ENCODE measurements at regions not wholly inside any gene's neighbourhood (a gene's known extent, or its start where the extent isn't known, plus 50 kb on each side); places are given as distances from the start of the nearest gene placed in this dataset.

DNA sequence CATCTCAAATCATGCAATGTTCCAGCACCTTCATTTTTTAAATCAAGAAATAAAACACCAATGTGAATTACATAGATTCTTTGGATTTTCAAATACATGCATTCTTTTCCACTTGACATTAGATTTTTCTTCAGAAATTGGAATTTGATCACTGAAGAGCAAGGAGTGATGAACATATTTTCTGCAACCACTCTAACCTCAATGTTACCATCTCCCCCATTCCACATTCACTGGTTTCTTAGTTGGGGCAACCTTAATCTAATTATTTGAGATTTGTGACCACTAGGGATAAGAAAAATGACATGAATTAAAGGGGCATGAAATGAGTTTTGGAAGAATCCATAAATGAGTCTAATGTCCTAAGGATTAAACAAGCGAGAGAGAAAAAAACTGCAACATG lies 168.7 kb upstream of the NR5A2 start:
- H3K36me3 Mint-ChIP-seq = peaks cover 0 to 3% (median 0%) of the 10 kb centered on the region in 3 donors
- no peak overlapping the region for H3K4me3 ChIP-seq (ENCODE audit: low read length)
- ChIA-PET POLR2A (no interaction called here), CTCF (no interaction called here)
- no peaks in the 10 kb centered on the region for H3K36me3 ChIP-seq (ENCODE audit: insufficient read depth, low read length)
- no peak for DNase-seq
- no peak overlapping the region for H3K4me3 Mint-ChIP-seq
- H3K9me3 Mint-ChIP-seq = peaks cover 0 to 2% (median 0%) of the 10 kb centered on the region in 5 donors
- peaks cover 5 to 24% of the 10 kb centered on the region in 2 donors for H3K27me3 Mint-ChIP-seq
- H3K27ac Mint-ChIP-seq = no peak overlapping the region
- H3K4me1 Mint-ChIP-seq = peaks cover 0 to 3% (median 0%) of the 10 kb centered on the region in 3 donors
- H3K27ac ChIP-seq (ENCODE audit: low read depth, low read length) = no peak overlapping the region
- H3K4me1 ChIP-seq (ENCODE audit: insufficient read depth, low read length) = no peaks in the 10 kb centered on the region
- no peaks in the 10 kb centered on the region for H3K27me3 ChIP-seq (ENCODE audit: insufficient read depth, low read length, poor library complexity, severe bottlenecking)
- no peaks in the 10 kb centered on the region for H3K9me3 ChIP-seq (ENCODE audit: low read length)

DNA sequence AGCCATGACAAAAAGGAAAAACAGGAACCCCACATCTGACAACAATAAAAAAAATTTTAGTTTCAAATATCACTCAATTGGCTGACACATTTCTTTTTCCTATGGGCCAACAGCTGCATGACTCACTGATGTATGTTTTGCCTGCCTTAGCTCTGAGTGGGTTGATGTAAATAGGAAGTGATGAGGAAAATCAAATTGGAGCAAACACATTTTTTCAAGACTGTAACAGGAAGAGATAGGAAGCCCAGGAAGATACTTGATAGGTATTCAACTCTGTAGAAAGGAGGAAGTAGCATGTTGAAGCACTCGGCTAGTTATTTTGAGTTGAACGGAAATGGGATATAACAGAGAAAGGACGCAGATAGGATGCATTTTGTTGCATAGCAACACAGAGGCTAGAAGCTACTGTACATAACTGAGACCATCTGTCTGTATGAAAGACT lies 168.0 kb upstream of the NR5A2 start:
- no peak overlapping the region for H3K4me3 Mint-ChIP-seq
- H3K36me3 Mint-ChIP-seq = peaks cover 0 to 3% (median 0%) of the 10 kb centered on the region in 3 donors

DNA sequence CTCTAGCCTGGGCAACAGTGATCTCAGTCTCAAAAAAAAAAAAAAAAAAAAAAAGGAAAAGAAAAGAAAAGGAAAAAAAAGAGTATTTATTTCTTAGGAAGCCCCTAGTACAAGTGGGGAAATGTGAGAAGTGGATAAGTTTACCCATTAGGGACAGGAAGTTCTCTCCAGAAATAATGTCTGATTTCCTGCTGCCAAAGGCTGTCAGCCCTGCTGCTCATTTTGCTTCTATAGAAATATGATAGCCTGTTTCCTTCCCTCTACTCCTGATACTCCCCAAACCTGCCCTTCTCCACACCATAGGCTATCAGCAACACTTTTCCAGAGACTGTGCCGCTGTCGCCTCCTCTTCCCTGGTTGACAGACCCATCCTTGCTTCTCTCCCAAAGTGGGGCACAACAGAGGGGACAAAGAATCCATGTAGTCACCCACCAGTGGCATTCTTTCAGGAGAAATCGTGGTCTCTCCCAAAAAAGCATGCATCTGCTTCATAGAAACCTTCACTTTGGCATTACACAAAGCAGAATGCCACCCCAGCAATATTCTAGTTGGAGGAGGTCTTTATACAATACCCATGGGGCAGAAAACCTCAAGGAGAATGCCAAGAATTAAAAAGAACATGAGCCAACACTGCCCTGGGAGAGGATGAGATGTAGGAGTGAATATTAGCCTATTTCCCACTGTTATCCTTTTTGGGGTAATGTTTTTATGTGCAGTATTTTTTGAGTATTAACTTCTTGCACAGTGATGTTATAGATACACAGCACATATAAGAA lies 166.3 kb upstream of the NR5A2 start:
- Mint-ChIP-seq H3K4me3 (no peak overlapping the region), H3K36me3 (peaks cover 0 to 3% (median 0%) of the 10 kb centered on the region in 3 donors), H3K27ac (no peak overlapping the region), H3K9me3 (peaks cover 0 to 2% (median 0%) of the 10 kb centered on the region in 5 donors), H3K27me3 (peaks cover 8 to 25% of the 10 kb centered on the region in 2 donors), H3K4me1 (peaks cover 0 to 3% (median 0%) of the 10 kb centered on the region in 3 donors)
- no peak overlapping the region for H3K27ac ChIP-seq (ENCODE audit: low read depth, low read length)
- no peak overlapping the region for H3K4me3 ChIP-seq (ENCODE audit: low read length)
- no peaks in the 10 kb centered on the region for H3K4me1 ChIP-seq (ENCODE audit: insufficient read depth, low read length)
- POLR2A ChIA-PET = no interaction called here
- no peaks in the 10 kb centered on the region for H3K36me3 ChIP-seq (ENCODE audit: insufficient read depth, low read length)
- no peak for DNase-seq
- no peaks in the 10 kb centered on the region for H3K27me3 ChIP-seq (ENCODE audit: insufficient read depth, low read length, poor library complexity, severe bottlenecking)
- no peaks in the 10 kb centered on the region for H3K9me3 ChIP-seq (ENCODE audit: low read length)
- CTCF ChIA-PET = no interaction called here

More for the DNA sequence above, 168.0 kb upstream of the NR5A2 start:
- Histone ChIP-seq H3K4me1 (ENCODE audit: insufficient read depth, low read length) (no peaks in the 10 kb centered on the region), H3K27me3 (ENCODE audit: insufficient read depth, low read length, poor library complexity, severe bottlenecking) (no peaks in the 10 kb centered on the region), H3K36me3 (ENCODE audit: insufficient read depth, low read length) (no peaks in the 10 kb centered on the region), H3K4me3 (ENCODE audit: low read length) (no peak overlapping the region), H3K9me3 (ENCODE audit: low read length) (no peaks in the 10 kb centered on the region), H3K27ac (ENCODE audit: low read depth, low read length) (no peak overlapping the region)
- Mint-ChIP-seq H3K4me1 (peaks cover 0 to 3% (median 0%) of the 10 kb centered on the region in 3 donors), H3K9me3 (peaks cover 0 to 2% (median 0%) of the 10 kb centered on the region in 5 donors), H3K27me3 (peaks cover 8 to 17% of the 10 kb centered on the region in 2 donors), H3K27ac (no peak overlapping the region)
- ChIA-PET POLR2A (no interaction called here), CTCF (no interaction called here)
- no peak for DNase-seq

DNA sequence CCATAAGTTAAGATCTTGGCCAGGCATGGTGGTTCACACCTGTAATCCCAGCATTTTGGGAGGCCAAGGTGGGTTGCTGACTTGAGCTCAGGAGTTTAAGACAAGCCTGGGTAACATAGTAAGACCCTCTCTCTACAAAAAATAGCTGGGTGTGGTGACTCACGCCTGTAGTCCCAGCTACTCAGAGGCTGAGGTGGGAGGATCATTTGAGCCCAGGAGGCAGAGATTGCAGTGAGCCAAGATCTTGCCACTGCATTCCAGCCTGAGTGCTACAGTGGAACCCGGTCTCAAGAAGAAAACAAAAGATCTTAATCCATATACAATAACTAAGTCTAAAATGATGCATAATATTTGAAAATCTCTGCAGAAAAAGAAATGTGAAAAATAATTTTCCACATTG lies 165.5 kb upstream of the NR5A2 start:
- Mint-ChIP-seq H3K4me1 (peaks cover 0 to 3% (median 0%) of the 10 kb centered on the region in 3 donors), H3K36me3 (peaks cover 0 to 3% (median 0%) of the 10 kb centered on the region in 3 donors), H3K9me3 (peaks cover 0 to 2% (median 0%) of the 10 kb centered on the region in 5 donors), H3K27ac (no peak overlapping the region), H3K27me3 (peaks cover 7 to 31% of the 10 kb centered on the region in 2 donors), H3K4me3 (no peak overlapping the region)
- H3K27me3 ChIP-seq (ENCODE audit: insufficient read depth, low read length, poor library complexity, severe bottlenecking) = no peaks in the 10 kb centered on the region
- POLR2A ChIA-PET = no interaction called here
- H3K4me3 ChIP-seq (ENCODE audit: low read length) = no peak overlapping the region
- H3K27ac ChIP-seq (ENCODE audit: low read depth, low read length) = no peak overlapping the region
- no peaks in the 10 kb centered on the region for H3K9me3 ChIP-seq (ENCODE audit: low read length)
- no peaks in the 10 kb centered on the region for H3K4me1 ChIP-seq (ENCODE audit: insufficient read depth, low read length)
- no peaks in the 10 kb centered on the region for H3K36me3 ChIP-seq (ENCODE audit: insufficient read depth, low read length)
- CTCF ChIA-PET = no interaction called here
- DNase-seq = no peak

DNA sequence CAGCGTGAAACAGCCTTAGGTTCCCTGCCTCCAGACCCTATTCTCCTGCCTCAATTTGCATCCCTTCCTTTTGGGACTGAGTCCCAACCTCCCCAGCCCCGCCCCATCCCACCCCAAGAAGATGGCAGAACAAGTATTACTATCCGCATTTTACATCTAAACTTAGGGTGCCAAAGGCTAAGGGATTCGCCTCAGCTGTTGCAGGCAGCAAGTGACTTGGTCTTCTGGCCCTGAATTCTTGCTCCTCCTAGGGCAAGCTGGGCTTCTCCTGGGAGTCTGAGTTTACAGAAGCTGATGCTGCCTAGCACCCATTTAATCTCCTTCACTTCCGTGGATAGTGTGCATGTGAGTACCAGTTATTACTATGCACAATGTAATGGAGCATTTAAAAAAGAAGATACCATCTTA lies 161.3 kb upstream of the NR5A2 start:
- CTCF ChIA-PET = interaction anchor here (0.8 kb wide), 1 partner anchor 17 kb away, joined by 3 read pairs; no protein-coding TSS in a partner anchor
- H3K27me3 Mint-ChIP-seq = peaks cover 8 to 27% of the 10 kb centered on the region in 2 donors

DNA sequence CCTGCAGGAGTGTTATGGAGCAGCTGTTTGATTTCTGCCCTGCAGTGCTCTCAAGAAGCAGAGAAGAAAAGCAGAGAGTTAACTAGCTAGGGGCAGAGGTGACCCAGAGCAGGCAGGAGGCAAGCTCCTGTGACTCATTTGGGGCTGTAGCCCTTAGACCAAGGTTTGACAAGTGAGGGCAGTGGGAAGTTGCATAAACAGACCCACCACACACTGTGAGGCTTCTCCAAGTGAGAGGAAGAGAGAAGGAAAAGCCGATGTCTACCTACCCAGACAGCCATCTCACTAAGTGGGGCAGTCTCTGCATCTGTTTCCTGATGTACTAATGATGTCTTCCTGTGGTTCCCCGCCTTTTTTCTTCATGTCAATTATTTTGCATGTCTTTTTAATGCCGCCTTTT lies 159.9 kb upstream of the NR5A2 start:
- CTCF ChIA-PET = no interaction called here
- POLR2A ChIA-PET = no interaction called here
- H3K4me3 Mint-ChIP-seq = no peak overlapping the region
- H3K27me3 Mint-ChIP-seq = peaks cover 8 to 25% of the 10 kb centered on the region in 2 donors
- H3K4me1 Mint-ChIP-seq = peaks cover 0 to 4% (median 0%) of the 10 kb centered on the region in 3 donors
- DNase-seq = no peak
- no peak overlapping the region for H3K27ac Mint-ChIP-seq
- H3K27me3 ChIP-seq (ENCODE audit: insufficient read depth, low read length, poor library complexity, severe bottlenecking) = no peaks in the 10 kb centered on the region
- no peaks in the 10 kb centered on the region for H3K9me3 ChIP-seq (ENCODE audit: low read length)
- H3K9me3 Mint-ChIP-seq = peaks cover 0 to 3% (median 0%) of the 10 kb centered on the region in 5 donors
- no peaks in the 10 kb centered on the region for H3K4me1 ChIP-seq (ENCODE audit: insufficient read depth, low read length)
- no peak overlapping the region for H3K4me3 ChIP-seq (ENCODE audit: low read length)
- H3K36me3 Mint-ChIP-seq = no peaks in the 10 kb centered on the region
- no peak overlapping the region for H3K27ac ChIP-seq (ENCODE audit: low read depth, low read length)
- H3K36me3 ChIP-seq (ENCODE audit: insufficient read depth, low read length) = no peaks in the 10 kb centered on the region

More for the DNA sequence above, 161.3 kb upstream of the NR5A2 start:
- Mint-ChIP-seq H3K9me3 (peaks cover 0 to 2% (median 0%) of the 10 kb centered on the region in 5 donors), H3K27ac (no peak overlapping the region), H3K36me3 (no peaks in the 10 kb centered on the region), H3K4me3 (no peak overlapping the region), H3K4me1 (peaks cover 0 to 4% (median 0%) of the 10 kb centered on the region in 3 donors)
- no peak overlapping the region for H3K4me3 ChIP-seq (ENCODE audit: low read length)
- DNase-seq = no peak
- no peaks in the 10 kb centered on the region for H3K36me3 ChIP-seq (ENCODE audit: insufficient read depth, low read length)
- H3K9me3 ChIP-seq (ENCODE audit: low read length) = no peaks in the 10 kb centered on the region
- H3K27me3 ChIP-seq (ENCODE audit: insufficient read depth, low read length, poor library complexity, severe bottlenecking) = no peaks in the 10 kb centered on the region
- H3K4me1 ChIP-seq (ENCODE audit: insufficient read depth, low read length) = no peaks in the 10 kb centered on the region
- POLR2A ChIA-PET = no interaction called here
- H3K27ac ChIP-seq (ENCODE audit: low read depth, low read length) = no peak overlapping the region

DNA sequence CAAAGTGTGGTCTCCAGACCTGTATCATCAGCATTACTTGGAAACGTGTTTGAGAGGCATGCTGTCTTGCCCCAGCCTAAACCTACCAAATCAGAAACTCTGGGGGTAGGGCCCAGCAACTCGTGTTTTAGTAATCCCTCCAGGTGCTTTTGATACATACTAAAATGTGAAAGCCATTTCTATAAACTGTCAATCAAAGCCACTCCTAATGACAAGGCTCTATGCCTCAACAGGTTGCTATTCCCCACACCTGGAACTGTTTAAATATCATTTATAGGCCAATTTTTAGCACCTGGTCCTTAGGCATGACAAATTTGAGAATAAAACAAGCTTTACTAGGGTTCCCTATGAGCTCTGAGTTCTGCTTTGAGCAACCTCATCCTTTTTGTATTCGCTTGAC lies 158.7 kb upstream of the NR5A2 start:
- POLR2A ChIA-PET = no interaction called here
- no peaks in the 10 kb centered on the region for H3K36me3 Mint-ChIP-seq
- no peak overlapping the region for H3K4me3 Mint-ChIP-seq
- peaks cover 9 to 30% of the 10 kb centered on the region in 2 donors for H3K27me3 Mint-ChIP-seq
- H3K4me3 ChIP-seq (ENCODE audit: low read length) = no peak overlapping the region
- no peaks in the 10 kb centered on the region for H3K27me3 ChIP-seq (ENCODE audit: insufficient read depth, low read length, poor library complexity, severe bottlenecking)
- CTCF ChIA-PET = no interaction called here
- DNase-seq = no peak
- H3K9me3 Mint-ChIP-seq = peaks cover 0 to 3% (median 0%) of the 10 kb centered on the region in 5 donors
- peaks cover 0 to 4% (median 0%) of the 10 kb centered on the region in 3 donors for H3K4me1 Mint-ChIP-seq
- no peaks in the 10 kb centered on the region for H3K36me3 ChIP-seq (ENCODE audit: insufficient read depth, low read length)
- H3K9me3 ChIP-seq (ENCODE audit: low read length) = no peaks in the 10 kb centered on the region
- no peaks in the 10 kb centered on the region for H3K4me1 ChIP-seq (ENCODE audit: insufficient read depth, low read length)
- no peak overlapping the region for H3K27ac Mint-ChIP-seq
- H3K27ac ChIP-seq (ENCODE audit: low read depth, low read length) = no peak overlapping the region

DNA sequence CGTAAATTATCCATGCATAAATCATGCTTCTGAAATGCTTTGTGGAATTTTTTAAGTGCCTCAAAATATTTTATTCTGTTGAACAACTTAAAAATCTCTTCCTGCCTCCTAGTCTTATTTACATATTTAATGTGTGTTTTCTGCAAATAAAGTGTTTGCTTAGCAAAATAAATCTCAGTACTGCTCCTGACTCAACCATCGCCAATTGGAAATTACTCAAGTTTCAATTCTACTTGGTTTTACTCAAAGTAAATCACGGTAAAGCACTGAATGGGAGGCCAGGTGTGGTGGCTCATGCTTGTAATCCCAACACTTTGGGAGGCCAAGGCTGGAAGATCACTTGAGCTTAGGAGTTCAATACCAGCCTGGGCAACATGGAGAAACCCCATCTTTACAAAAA lies 152.2 kb upstream of the NR5A2 start:
- CTCF ChIA-PET = no interaction called here
- Mint-ChIP-seq H3K27ac (no peak overlapping the region), H3K36me3 (no peaks in the 10 kb centered on the region)

More for the DNA sequence above, 152.2 kb upstream of the NR5A2 start:
- Histone ChIP-seq H3K36me3 (ENCODE audit: insufficient read depth, low read length) (no peaks in the 10 kb centered on the region), H3K27ac (ENCODE audit: low read depth, low read length) (no peak overlapping the region), H3K4me1 (ENCODE audit: insufficient read depth, low read length) (no peaks in the 10 kb centered on the region), H3K9me3 (ENCODE audit: low read length) (no peaks in the 10 kb centered on the region), H3K4me3 (ENCODE audit: low read length) (no peak overlapping the region), H3K27me3 (ENCODE audit: insufficient read depth, low read length, poor library complexity, severe bottlenecking) (no peaks in the 10 kb centered on the region)
- no peak for DNase-seq
- POLR2A ChIA-PET = no interaction called here
- Mint-ChIP-seq H3K9me3 (peaks cover 0 to 6% (median 0%) of the 10 kb centered on the region in 5 donors), H3K27me3 (peaks cover 10 to 14% of the 10 kb centered on the region in 2 donors), H3K4me1 (no peaks in the 10 kb centered on the region), H3K4me3 (no peak overlapping the region)

Data from CD8-positive, alpha-beta memory T cell (primary cell).